HG03095 (cell line): ENCODE measurements at regions not wholly inside any gene's neighbourhood (a gene's known extent, or its start where the extent isn't known, plus 50 kb on each side); places are given as distances from the start of the nearest gene placed in this dataset.
"Not testable (repeated sequence)": the region's sequence is repeated elsewhere in the genome, so short reads cannot be mapped to it uniquely, and the experiment has no call there.

Experiments used
- ATAC-seq: cut with Tn5 transposase; IDR thresholded peaks from one replicate; pipeline ENCODE4 v1.9.1; 2021; ENCODE audit warnings: moderate library complexity; ENCODE audit not compliant: unreplicated experiment

DNA sequence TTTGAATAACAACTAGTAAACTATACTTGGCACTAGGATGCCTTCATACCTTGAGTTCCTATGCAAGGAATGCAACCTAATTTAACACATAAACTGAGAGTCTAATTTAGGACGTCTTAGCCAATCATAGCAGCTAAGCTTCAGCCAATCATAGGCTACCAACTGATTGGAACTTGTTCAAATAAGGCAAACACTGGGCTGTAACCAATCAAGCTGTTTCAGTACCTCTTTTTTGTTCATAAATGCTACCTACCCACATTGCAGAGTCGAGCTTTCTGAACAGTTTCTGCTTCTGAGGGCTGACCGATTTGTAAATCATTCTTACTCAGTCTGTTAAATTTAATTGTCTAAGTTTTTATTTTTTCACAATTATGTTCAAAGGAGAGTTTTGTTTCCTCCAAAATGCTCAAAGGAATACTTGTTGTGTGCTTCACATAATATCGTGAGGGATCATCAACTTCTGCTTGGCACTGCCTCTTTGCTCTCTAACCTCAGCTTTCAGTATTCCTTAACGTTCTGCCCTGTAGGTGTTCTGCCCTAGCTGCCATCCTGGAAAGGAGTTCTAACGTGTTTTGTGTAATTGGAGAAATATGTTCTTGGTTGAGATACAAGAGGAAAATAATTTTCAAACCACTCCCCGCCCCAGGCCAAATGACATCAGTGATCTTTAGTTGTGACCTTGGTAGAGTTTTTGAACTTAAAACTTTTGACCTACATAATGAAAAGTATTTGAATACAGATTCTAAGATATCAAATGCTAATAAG, 380.4 kb upstream of the MIS18BP1 start:
- ATAC-seq = no peak

DNA sequence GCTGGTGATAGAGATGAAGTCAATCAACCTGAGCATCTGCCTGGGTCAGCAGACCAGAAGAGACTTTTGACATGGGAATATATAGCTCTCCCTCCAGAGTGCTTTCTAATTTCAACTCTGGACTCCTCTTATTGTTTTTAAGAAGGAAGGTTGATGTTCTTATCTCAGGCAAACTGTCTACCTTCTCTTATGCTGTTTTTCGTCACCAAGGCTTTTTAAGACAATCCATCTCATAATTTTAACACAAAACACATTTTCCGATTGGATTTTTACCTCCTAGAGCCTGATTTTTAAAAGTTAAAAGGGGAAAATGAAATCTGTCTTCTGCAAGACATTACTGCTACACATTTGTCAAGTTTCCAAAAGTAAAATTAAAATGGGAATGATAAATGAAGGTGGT, 368.7 kb upstream of the MIS18BP1 start:
- no peak for ATAC-seq

DNA sequence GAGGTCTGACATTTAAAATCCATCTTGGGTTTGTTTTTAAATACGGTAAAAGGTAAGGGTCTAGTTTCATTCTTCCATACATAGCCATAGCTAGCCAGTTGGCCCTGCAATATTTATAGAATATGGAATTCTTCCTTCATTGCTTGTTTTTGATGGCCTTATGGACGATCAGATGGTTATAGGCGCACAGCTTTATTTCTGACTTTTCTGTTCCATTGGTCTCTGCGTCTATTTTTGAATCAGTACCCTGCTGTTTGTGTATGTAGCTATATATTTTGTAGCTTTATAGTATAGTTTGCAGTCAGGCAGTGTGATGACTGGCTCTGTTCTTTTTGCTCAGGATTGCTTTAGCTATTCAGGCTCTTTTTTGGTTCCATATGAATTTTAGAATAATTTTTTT, 366.8 kb upstream of the MIS18BP1 start:
- no peak for ATAC-seq

DNA sequence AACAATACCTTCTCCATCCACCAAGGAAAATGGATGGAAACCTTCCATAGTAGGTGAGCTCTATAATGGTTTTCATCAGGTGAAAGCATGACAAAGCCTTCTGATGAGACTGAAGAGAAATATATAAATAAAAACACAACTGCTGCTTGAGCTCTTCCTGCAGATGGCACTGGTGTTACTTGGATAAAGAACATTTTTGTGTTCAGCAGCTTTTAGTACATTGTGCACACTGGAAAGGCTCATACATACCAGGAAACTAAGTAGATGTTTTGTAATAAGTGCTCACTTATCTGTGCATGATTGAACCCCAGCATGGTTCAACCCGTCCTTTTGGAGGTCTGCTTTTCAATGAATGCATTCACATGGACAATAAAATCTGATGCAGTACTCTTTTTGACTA, 357.3 kb upstream of the MIS18BP1 start:
- ATAC-seq = no peak

DNA sequence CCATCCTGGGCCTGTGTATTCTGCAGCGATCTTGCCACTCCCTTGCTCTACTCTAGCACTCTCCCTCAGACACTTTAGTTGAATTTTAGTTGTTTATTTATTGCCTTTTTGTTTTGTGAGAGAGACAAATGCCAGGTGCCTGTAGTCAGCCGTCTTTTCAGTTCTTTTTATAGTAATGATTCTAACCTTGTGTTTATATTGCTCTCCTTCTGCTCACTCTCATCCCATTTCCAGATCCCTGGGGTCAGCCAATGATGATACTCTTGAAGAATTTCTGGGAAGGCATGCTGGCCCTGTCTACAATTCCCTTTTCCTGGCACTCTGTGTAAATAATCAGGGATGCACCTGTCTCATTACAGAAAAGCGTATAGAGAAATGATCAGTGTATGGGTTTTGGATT, 334.1 kb upstream of the MIS18BP1 start:
- no peak for ATAC-seq

DNA sequence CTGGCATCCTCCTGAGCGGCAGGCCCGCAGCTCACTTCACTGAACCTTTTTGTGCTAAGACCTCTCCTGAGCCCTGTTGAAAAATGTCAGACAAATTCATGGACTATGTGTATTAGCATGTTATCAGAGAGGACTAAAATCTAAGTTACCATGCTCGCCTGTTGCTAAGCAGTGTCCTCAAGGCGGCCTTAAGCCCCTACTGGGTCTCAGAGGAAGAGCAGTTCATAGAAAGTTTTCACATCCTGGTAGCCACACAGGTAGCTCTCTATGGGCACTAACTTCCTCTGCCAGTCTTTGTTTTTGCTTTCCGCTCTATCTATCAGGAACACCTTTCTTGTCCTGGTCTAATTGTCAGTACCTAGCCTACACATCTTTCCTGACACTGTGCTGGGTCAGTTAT, 306.6 kb upstream of the MIS18BP1 start:
- ATAC-seq = no peak

DNA sequence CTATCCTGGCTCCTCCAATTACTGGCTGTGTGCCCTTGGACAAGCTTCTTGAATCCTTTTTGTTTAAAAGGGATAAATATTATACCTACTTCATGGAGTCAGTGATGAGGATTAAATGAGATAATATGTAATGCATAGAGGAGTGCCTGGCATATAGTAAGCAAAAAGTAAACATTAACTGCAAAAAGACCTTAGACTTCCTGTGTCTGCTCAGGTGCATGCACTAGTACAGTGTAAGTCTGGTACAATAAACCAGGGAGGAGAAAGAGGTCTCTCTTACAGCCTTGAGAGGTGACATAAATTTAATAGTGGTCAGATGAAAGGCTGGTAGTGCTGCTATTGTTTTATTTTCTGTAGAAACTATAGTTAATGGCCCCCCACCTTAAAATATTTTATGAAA, 305.2 kb upstream of the MIS18BP1 start:
- ATAC-seq = no peak

DNA sequence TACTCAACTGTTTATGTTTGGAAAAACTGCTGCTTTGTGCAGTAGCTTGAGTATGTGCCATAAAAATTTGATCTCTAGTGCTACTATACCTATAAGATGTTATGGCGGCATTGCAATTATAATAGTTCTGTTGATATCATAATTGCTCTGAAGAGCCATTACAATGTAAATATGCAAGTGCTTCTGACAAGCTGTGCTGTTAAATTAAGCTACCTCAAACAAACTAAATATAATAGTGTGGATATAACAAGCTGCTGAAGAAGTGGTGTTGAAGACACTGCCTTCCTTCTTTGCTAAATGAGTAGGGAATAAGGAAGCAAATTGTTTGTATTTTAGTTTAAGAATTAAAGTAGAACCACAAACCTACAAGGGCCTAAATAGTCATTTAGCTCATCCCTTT, 301.0 kb upstream of the MIS18BP1 start:
- ATAC-seq = no peak

DNA sequence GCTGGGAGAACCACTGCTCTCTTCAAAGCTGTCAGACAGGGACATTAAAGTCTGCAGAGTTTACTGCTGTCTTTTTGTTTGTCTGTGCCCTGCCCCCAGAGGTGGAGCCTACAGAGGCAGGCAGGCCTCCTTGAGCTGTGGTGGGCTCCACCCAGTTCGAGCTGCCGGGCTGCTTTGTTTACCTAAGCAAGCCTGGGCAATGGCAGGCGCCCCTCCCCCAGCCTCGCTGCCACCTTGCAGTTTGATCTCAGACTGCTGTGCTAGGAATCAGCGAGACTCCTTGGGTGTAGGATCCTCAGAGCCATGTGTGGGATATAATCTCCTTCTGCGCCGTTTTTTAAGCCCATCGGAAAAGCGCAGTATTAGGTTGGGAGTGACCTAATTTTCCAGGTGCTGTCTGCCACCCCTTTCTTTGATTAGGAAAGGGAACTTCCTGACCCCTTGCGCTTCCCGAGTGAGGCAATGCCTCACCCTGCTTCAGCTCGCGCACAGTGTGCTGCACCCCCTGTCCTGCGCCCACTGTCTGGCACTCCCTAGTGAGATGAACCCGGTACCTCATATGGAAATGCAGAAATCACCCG, 298.3 kb upstream of the MIS18BP1 start:
- not testable (repeated sequence) for ATAC-seq

DNA sequence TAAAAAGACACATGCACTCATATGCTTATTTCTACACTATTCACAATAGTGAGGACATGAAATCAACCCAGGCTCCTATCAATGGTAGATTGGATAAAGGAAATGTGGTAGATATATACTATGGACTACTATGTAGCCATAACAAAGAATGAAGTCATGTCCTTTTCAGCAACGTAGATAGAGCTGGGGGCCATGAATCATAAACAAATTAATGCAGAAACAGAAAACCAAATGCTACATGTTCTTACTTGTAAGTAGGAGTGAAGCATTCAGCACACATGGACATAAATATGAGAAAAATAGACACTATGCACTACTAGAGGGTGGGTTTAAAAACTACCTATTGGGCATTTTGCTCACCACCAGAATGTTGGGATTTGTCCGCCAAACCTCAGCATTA, 278.0 kb upstream of the MIS18BP1 start:
- no peak for ATAC-seq

DNA sequence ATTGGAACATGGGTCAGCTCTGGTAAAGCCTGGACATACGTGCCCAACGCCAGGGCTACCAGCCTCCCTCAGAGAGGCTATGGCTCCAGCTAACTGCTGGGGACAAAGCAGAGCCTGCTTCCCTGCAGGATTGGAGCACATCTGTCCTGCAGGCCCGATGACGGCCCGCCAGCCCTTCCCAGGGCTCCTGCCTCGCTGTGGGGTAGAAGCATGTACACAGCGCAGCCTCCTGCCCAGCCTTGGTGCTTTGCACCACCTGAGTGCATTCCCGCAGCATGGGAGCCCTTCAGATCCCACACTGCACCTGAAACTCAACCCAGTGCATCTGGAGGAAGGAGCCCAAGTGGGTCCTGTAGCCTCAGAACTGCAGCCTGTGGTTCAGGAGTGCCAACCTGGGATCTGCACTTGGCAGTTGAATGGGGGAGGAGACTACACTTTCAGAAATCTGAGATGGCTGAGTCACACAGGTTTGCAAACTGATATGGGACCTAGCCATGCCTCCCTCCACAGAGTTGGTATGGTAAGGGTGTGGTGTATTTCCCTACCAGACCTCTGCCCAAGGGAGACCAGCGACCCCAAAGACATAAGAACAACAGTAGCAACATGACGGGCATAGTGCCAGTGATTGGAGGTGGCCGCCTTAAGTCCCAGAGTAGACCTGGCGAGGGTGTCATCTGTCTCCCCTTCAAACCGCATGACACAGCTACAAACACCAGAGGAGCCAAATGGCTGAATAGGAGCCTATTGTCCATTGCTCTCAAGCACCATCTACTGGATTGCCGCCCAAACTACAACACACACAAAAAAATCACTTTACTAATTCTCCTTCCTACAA, 273.9 kb upstream of the MIS18BP1 start:
- no peak for ATAC-seq

DNA sequence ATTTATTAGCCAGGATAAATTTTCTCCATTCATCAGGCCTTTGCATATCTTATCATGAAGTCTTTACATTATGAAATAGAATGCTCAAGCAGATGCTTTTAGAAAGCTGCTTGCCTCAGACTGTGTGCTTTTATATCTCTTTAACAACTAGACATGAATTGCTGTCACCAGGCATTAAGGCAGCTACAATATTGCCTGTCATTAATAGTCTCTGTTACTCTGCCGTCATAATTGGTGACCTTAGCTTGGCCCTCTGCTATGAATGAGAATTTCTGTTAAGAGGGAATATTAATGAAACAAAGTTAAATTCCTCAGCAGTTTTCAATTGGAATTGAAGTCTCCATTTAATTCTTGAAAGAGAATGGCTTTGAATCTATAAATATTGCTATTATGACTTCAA, 266.8 kb upstream of the MIS18BP1 start:
- ATAC-seq = no peak

DNA sequence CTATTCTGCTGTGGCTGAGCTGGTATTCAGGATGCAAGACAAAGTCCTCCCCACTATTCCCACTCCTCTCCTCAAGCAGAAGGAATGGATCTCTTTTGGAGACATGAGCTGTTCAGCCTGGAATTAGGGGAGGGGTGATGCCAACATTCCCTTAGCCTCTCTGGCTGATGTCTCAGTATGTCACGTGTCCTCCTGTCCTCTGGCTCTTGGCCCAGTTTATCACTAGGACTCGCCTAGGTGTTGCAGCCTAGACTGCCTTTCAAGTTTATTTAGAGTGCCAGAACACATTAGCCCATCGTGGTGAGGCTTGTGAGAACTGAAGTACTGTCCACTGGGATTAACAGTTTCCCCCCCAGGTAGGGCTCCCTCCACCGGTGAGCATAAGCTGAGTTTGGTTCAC, 239.9 kb upstream of the MIS18BP1 start:
- no peak for ATAC-seq

DNA sequence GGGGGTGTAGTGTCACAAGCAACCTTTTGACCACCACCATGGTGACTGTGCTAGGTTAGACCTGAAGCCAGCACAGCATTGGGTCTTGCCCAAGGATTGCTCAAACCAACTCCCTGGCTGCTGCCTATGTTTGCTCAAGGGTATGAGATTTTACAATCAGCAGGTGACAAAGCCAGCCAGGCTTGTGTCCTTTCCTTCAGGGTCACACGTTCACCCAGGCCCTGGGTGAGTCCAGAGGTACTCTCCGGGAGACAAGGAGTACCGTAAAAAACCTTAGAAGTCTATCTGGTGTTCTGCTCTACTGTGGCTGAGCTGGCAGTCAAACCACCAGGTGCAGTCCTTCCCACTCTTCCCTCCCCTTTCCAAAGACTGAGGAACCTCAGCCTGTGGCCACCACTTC, 238.9 kb upstream of the MIS18BP1 start:
- ATAC-seq = no peak

DNA sequence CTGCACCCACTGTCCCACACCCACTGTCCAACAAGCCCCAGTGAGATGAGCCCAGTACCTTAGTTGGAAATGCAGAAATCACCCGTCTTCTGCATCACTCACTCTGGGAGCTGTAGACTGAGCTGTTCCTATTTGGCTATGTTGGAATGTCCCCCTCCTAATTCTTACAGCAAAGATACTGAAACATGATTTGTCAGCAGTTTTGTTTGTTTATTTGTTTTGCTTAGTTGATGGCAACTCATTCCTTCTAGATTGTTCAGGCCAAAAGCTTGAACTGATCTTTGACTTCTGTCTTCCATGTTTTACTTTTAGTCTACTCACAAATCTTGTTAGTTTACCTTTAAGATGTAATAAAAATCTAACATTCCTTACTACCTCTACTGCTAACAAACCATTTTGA, 233.6 kb upstream of the MIS18BP1 start:
- no peak for ATAC-seq

DNA sequence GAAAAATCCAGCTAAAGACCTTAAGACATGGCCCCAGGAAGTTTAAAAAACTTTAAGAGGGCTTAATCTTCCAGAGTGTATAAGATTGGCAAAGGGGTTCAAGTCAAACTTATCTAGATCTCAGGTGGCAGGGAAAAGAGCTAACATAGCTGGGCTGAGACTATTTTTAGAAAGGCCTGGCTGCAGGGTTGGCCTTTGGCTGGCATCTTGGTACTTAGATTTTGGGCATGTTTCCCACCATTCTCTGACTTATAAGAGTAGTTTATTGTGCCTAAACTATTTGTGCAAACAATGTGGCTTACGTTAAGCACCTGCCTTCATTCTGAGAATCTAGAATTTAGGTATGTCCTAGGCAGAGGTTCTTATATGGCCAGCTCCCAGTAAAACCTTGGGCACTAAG, 214.0 kb upstream of the MIS18BP1 start:
- no peak for ATAC-seq

DNA sequence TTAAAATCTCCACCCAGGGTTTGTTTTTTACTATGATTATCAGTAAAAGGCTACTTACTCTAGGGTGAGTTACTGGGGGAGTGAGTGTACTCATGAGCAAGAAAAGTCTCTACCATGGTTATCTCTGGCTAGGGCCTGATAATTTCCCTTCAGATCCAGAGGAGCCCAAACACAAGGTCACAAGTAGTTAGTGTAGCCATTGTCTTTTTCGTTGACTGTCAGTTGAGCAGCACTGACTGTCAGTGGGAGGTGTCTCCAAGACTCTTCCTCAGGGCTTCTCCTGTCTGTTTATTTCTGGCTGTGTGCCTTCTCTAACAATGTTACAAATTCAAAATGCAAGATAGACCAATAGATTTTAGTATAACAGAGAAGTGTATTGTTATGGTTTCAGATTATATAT, 181.2 kb upstream of the MIS18BP1 start:
- ATAC-seq = no peak

DNA sequence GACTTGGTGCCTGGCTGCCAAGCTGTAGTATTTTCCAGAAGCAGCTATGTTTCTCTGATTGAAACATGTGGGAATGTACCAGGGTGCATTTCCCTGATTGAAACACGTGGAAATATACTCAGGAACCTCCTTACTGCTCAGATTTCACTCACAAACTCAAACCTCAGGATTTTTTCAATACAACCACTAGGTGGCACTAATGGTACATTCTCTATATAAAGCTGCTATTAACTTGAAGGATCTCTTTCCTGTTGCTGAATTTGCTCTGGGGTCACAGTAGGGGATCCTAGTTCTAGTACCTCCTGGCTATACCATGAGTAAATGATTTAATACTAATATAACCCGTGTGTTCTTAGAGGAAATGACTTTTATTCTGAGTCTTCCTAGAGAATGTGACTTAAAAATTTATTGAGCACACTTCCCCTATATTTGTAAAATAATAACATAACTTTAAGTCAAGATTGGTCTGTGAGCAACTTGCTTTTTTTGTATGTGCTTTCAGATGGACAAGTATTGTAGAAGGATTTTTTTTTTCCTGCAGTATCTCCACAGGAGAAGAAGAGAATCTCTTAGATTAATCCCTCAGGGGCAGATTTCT, 173.8 kb upstream of the MIS18BP1 start:
- no peak for ATAC-seq

DNA sequence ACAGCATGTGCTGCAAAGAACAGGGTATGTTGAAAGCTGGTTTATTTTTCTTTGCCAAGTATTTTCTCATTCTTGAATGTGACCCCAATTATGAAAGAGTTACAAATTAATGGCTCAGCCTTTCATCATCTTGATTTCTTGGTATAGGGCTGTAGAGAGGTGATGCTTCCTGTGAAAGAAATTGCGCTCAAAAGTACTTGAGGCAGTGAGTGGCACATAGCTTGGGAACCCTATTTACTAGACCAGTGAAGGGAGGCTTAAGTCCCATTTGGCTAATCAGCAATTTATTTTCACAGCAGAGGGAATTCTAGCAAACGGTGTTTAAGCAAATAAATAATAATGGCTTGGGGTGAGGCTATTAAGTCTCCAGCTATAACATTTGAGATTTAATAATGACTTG, 153.9 kb upstream of the MIS18BP1 start:
- no peak for ATAC-seq

DNA sequence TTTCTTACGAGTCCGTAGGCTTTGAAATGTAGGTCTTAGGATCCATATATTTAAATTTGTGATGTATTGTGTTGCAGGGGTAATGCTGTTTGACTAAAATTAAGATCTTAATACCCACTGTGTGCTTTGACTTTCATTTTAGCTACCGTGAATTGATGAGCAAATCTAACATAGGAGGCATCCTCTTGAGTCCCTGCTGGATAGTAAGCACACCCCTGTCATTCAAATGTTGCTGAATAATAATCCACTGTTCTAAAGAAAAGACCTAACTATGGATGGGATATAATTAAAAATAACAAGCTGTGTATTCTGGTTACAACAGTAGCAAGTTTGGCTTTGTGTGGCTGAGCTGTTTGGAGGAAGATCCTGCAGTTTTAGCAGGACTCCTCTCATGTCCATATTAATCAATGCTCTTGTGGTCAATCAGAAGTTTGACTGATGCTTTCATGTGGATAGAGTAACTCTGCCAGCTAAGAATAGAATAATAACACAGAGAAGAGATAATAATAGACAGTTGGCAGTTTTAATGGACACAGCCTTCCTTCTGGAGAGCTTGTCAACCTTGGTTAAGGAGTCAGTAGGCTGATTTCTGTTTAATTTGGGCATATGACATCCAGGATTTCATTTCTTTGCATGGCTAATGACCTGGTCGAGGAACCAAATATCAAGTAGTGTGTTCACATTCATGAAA, 148.1 kb upstream of the MIS18BP1 start:
- no peak for ATAC-seq

DNA sequence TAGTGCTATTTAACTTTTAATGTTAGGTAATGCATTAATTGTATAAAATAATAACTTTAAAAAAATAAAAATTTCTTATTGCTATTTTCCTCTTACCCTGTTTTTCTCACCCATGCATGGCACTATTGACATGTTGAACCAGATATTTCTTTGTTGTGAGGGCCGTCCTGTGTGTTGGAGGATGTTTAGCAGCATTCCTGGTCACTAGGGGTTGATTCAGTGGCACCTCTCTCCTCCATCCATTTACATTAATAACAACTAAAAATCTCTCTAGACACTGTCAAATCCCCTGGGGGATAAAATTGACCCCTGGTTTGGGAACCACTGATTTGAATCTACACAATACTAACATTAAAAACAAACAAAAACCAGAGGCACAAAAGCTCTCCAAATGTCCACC, 147.5 kb upstream of the MIS18BP1 start:
- ATAC-seq = no peak
